Stimulated activated CD8-positive, alpha-beta memory T cell treated with anti-CD3 and anti-CD28 coated beads, Interleukin-15, amount 100 ng/mL, for 48 hours (primary cell): ENCODE measurements at regions not wholly inside any gene's neighbourhood (a gene's known extent, or its start where the extent isn't known, plus 50 kb on each side); places are given as distances from the start of the nearest gene placed in this dataset.
"Not testable (repeated sequence)": the region's sequence is repeated elsewhere in the genome, so short reads cannot be mapped to it uniquely, and the experiment has no call there.

Source experiments
- DNase-seq, 2 donors: peaks; one replicate each; pipeline ENCODE4 v3.0.0-alpha.2; 2020; ENCODE audit warnings: low read depth in 2 of 2

DNA sequence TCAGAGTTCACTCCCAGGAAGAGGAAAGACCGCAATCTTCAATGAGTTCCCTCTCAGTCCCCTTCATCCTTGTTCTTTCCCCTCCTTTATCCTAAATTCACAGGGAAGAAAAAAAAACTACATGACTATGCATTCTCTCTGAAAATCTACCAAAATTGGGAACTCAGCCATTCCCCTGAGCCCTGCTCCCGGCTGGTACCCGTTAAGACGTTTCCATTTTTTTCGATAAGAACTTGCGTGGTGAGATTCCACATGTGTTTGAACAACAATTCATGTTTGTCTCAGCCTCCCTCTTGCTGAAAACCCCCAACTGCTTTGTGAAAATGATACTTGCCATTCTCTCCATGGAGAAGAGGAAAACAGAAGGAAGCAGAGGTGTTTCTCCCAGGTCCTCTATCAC lies 318.7 kb upstream of the ID2 start:
- DNase-seq = no peak

DNA sequence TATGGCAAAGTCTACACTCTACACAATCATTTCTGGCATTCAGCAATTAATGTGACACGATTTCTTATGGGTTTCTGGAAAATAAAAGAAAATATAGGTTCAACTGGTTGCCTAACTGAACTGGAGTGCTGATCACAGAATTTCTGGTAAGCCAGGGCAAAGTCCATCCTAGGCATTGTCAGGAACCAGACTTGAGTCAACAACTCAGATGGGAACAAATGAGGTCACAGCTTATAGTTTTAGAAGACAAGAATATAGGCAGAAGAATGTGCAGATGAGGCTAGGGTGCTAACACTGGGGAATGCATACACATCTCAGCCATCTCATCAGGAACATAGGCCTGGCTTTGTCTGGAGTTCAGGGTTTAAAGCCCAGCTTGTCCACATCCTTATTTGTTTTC lies 317.2 kb upstream of the ID2 start:
- no peak for DNase-seq

GRCh38 chr2:8365331-8365910 lies 316.4 kb upstream of the ID2 start:
- no peak for DNase-seq

DNA sequence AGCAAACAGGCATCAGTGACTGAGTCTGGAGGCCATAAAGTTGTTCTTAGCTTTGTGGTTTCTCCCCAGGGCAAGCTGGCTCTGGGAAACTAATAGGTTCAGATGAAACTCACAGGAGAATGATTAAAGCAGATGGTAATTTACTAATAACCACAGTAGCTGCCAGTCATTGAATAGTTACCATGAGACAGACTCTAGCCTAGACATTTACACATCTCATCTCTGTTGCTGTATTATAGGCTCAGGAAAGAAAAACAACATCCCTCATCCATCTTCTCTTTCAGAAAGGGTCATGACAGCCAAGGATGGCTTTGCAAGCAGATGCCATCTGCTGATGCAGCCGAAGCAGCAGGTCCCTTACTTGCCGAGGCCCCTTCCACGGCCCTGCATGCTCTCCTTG lies 314.0 kb upstream of the ID2 start:
- DNase-seq = no peak

- DNase-seq = no peak
Measured at GRCh38 chr2:8368463-8368862, 313.4 kb upstream of the ID2 start.

DNA sequence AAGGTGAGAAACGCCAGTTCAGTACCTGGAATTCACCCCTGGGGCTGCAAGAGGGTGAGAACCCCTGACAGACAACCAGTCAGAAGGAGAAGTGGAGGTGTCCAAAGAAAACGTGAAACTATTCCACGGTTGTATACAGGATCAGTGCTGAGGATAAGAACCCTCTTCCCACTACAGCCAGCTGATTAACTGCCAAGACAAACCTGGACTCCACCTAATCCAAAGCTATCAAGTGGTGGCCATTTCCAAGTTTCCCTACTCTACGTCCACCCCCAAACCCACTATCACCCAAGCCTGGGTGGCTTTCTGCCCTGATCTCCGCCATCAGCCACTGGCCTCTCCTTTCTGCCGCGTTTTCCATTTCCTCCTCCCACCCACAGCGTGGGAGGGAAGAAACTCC lies 312.3 kb upstream of the ID2 start:
- no peak for DNase-seq

DNA sequence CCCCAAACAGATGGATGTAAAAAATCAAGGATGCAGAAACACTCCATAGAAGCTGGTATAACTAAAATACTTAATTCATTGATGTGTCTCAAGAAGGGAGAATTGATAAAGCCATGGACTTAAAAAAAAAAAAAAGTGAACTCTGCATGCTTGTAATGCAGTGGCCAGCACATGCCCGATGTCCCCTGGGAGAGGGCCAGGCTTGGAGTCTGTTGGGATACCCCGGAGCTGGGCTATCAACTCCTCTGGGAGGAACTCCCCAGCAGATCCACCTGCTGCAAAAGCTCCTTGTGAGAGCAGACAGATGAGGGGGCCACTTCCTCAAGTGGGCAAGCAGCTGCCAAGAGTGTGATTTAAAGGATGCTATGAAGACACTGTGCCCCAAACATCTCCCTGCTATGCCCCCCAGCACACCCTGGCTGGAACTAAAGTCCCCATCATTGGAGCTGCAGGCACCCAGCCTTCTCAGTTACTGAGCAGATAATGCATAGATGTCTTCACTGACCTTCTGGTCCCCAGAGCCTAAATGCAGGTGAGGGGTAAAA lies 311.5 kb upstream of the ID2 start:
- DNase-seq = no peak

GRCh38 chr2:8371653-8372052 lies 310.2 kb upstream of the ID2 start:
- DNase-seq = no peak

DNA sequence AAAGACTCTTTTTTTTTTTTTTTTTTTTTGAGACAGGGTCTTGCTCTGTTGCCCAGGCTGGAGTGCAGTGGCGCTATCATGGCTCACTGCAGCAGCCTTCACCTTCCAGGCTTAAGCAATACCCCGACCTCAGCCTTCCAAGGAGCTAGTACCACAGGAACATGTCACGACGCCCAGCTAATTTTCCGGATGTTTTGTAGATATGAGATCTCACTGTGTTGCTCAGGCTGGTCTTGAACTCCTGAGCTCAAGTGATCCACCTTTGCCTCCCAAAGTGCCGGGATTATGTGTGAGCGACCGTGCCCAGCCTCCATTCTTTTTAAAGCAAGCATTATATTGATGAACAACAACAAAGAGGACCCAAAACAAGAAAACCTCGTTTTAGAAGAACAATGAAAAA lies 307.1 kb upstream of the ID2 start:
- DNase-seq = no peak

GRCh38 chr2:8376603-8377410 lies 305.0 kb upstream of the ID2 start:
- DNase-seq = peak in 1 of 2 donors; percentile 16

GRCh38 chr2:8378016-8378810 lies 303.6 kb upstream of the ID2 start:
- no peak for DNase-seq

DNA sequence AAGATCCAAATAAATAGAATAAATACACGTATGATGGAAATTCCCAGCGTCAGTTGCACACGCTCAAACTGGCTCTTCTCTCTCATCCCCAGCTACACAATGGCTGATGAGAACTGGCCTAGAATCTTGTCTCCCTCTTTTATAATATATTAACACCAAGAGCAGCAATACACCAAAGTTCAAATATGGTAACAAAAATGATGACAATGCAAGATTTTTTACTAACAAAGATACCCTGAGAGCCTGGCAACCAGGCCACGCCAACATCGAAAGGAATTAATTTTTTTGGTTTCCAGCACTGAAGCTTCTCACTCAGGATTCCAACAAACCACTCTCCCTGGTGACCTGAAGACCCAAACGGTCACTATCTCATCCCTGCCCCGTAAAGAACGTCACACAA lies 302.7 kb upstream of the ID2 start:
- no peak for DNase-seq

- DNase-seq = no peak
Measured at GRCh38 chr2:8379549-8379948, 302.3 kb upstream of the ID2 start.

DNA sequence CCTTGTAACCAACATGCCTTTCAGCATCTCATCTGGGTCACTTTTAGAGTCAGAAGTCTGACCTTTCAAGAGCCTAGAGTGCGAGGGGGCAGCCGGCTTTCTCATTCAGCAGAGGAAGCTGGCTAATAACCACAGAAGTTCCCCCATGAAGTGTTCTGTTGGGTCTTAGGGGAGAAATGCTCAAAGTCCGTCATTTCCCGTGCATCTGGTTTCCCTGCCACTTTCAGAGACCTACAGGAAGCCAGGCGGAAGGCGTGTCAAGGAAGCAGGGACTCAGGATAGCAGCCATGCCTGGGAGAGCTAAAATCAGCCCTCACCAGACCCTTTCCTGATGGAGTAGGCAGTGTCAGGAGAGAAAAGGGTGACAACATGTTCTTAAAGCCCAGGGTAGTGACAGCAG lies 301.8 kb upstream of the ID2 start:
- no peak for DNase-seq

- no peak for DNase-seq
Measured at GRCh38 chr2:8380566-8380965, 301.3 kb upstream of the ID2 start.

DNA sequence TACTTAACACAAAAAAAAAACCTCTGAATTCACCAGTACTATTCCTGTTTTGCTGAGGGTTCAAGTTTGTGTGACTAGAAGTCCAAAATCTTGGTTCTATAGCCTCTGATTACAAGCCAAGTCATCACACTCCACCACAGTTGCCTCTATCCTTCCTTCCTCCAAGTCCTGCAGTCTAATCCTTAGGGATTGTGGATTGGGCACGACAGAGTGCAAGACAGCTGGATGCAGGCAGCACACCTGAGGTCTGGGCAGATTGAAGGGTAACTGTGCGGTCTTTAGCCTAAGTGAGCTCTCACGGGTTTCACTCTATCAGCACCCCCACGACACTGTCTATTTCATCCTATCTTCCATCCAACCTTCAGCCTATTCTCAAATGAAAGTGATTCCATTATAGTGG lies 299.4 kb upstream of the ID2 start:
- DNase-seq = no peak

- DNase-seq = not testable (repeated sequence)
Measured at GRCh38 chr2:8386748-8387147, 295.1 kb upstream of the ID2 start.

GRCh38 chr2:8388781-8389180 lies 293.1 kb upstream of the ID2 start:
- no peak for DNase-seq

DNA sequence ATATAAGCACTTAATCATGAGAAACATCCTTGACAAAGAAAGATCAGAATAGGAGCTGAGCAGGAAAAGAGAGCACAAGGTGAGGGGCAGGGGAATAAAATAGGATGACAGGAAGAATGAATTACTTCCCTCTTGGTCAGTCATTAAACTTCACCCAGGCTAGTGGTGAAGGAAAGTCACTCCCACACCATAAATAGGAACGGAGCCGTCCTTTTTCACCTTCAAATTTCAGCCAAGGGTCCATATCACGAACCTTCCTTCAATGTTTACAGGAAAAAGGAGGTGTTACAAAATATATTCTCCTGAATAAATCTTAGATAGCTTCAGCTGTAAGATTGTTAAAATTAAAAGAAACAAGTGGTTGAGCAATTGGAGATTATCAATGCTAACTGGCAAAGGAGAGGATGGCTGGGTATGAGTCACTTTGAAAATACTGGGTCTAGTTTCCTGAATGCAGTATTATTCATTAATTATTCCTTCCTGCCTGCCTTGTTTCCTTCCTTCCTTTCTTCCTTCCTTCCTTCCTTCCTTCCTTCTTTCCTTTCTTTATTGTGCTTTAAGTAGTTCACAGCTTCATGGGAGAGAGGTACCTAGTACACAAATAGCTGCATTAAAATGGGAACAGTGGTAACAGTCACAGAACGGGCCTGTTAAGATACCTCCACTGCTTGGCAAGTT lies 292.3 kb upstream of the ID2 start:
- no peak for DNase-seq

DNA sequence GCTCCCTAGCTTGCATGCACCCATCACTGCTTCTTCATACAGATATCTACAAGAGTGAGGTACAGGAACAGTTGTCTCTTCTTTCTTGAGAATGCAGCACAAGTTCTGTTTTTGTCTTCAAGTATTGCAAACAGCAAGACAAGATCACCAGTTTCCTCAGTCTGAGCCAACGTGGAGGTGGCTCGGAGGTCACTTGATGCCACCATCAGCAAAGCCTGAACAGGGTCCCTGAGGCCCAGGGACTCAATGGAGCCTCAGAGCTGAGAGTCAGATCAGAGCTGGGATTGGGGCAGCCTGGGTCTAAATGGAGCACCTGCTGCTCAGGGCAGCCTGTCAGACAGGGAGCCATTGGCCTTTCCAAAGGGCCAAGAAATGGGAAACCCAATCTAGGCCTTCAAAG lies 290.7 kb upstream of the ID2 start:
- no peak for DNase-seq

GRCh38 chr2:8391584-8391983 lies 290.3 kb upstream of the ID2 start:
- DNase-seq = no peak
